T47D (cell line): ENCODE measurements at regions not wholly inside any gene's neighbourhood (a gene's known extent, or its start where the extent isn't known, plus 50 kb on each side); places are given as distances from the start of the nearest gene placed in this dataset.
"Not testable (repeated sequence)": the region's sequence is repeated elsewhere in the genome, so short reads cannot be mapped to it uniquely, and the experiment has no call there.

ENCODE experiments used
- DNase-seq, 2 experiments: peaks; one replicate each; pipeline versions ENCODE4 v3.0.0 to v3.0.0-alpha.2; 2011 to 2012; ENCODE audit warnings: low read depth in 1 of 2, low spot score in 1 of 2
- JUND ChIP-seq: IDR thresholded peaks from 2 replicates; pipeline ENCODE4 v1.6.1; 2012; ENCODE audit warnings: low read depth
- in situ Hi-C: cut with HindIII; loops from 2 replicates; pipeline ENCODE4 v1.10.0; 2016; ENCODE audit warnings: low sequenced_read_pairs, low pct_unique_long_range_greater_than_20kb

DNA sequence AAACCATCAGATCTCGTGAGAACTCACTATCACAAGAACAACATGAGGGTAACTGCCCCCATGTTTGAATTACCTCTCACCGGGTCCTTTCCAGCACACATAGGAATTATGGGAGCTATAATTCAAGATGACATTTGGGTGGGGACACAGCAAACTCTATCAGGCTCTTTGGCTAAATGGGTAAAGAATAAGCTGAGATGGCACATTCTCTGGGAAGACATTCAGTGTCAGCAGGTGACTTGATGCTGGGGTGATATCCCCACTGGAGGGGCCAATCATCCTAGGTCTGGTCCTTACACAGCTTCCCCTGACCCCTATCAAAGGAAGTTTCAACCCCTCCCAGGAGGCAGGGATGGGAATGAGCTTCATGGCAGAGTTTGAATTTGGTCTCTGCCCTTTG is 664.0 kb upstream of the EEF2KMT start:
- TF ChIP-seq JUND, result no peak
- in situ Hi-C loops, result no loop called here
- no peak for DNase-seq

DNA sequence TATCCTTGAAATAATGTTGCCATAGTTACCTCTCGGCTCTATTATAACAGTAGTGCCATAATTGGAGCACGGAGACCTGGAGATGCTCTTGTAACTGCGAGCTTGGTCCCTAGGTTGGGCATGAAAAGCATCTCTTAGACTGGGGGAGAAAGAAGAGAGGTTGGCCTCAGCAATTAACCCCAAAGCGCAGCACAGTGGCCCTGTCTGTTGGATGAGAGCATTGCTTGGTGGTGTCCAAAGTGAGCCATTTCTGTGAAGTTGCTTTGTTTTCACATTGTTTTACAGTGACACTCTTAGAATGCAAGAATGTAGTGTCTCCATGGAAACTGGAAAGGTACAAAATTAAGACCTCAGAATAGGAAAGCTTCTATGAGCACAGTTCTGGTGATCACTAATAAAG is 660.7 kb upstream of the EEF2KMT start:
- no peak for DNase-seq
- no peak for TF ChIP-seq JUND
- in situ Hi-C loops, result no loop called here

DNA sequence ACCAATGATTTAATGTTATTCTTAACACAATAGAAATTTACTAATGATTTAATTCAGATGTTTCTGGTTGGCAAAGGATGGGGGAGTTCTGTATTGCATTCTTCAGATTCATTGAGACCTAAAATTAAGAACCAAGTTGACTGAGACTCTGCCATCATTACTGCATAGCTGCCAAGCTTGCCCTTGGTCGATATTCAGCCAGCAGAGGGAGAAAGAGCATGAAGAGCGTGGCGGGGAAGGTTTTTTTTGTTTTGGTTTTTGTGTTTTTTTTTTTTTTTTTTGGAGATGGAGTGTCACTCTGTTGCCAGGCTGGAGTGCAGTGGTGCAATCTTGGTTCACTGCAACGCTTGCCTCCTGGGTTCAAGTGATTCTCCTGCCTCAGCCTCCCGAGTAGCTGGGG is 659.4 kb upstream of the EEF2KMT start:
- TF ChIP-seq JUND, result no peak
- in situ Hi-C loops, result no loop called here
- DNase-seq, result peak in 1 of 2 experiments; percentile 49

- TF ChIP-seq JUND, result no peak
- in situ Hi-C loops, result no loop called here
- no peak for DNase-seq
Observed at GRCh38 chr16:5753381-5753780, 655.8 kb upstream of the EEF2KMT start.

DNA sequence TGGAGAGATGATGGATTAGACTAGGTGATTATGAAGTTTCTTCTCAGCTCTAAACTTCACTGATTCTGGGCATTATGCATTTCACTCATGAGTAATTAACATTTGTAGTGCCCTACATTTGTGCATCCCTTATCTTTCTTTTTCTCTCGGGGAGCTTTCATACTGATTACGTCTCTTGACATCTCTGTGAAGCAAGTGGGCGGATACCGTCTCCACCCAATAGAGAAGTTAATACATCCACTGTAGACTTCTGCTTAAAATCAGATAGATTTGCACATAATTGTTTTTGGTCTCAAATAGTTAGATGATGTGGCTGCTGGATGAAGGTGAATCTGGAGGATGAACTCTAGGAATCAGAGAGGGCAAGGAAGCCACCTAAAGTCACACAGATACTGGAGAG is 653.6 kb upstream of the EEF2KMT start:
- no peak for TF ChIP-seq JUND

GRCh38 chr16:5750439-5750838 is 652.8 kb upstream of the EEF2KMT start:
- DNase-seq, in situ Hi-C loops: not testable (repeated sequence)

More for the DNA sequence above, 653.6 kb upstream of the EEF2KMT start:
- DNase-seq, result no peak
- in situ Hi-C loops, result no loop called here

- DNase-seq, result peak; percentile 21 to 91
- TF ChIP-seq JUND, result peak; percentile 79; the same call in 1 of the 2 replicates
- in situ Hi-C loops, result no loop called here
Observed at GRCh38 chr16:5738586-5738985, 641.0 kb upstream of the EEF2KMT start.

- DNase-seq, result no peak
- in situ Hi-C loops, result no loop called here
- no peak for TF ChIP-seq JUND
Observed at GRCh38 chr16:5736209-5736930, 638.8 kb upstream of the EEF2KMT start.

GRCh38 chr16:5735444-5735843 is 637.8 kb upstream of the EEF2KMT start:
- no peak for TF ChIP-seq JUND
- DNase-seq, result no peak
- in situ Hi-C loops, result no loop called here

GRCh38 chr16:5730783-5731182 is 633.2 kb upstream of the EEF2KMT start:
- DNase-seq, result no peak
- TF ChIP-seq JUND, result no peak
- in situ Hi-C loops, result no loop called here

DNA sequence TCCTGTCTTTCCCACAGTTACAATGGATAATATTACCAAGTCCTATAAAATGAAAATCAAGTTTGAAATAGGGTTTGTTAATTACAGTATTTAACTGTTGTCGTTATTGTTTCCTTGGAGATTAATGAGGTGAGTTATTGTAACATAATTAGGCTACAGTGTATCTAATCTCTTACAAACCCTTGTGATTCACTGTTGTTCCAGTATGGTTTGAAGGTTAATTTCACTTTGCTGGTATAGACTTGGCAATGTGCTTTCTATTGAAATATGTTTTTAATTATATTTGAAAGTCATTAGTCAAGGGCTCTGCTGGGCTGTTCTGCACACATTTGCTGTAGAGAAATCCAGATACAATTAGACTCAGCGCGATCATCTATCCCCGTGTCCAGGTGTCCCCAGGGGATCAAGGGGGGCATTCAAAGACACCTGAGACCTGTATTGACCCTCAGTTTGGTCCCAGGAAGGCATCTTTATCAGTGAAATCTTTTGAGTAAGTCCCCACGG is 624.6 kb upstream of the EEF2KMT start:
- no peak for DNase-seq
- in situ Hi-C loops, result no loop called here
- no peak for TF ChIP-seq JUND

DNA sequence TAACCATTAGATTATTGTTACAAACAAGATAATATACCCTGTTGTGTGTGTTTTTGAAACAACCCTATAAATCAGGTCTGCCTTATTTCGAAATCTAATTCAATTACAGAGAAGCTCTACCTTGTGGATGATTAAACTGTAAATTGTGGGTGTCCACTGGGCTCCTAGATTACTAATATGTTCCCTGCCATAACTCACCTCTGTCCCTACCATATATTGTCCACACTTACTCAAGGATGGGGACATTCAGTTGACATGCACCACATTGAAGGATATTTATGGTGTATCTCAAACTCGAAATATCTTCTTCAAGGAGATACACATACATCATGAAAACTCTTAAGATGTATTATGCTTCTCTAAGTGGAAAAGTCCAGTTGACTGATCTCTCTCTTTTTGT is 617.6 kb upstream of the EEF2KMT start:
- in situ Hi-C loops, result no loop called here
- no peak for DNase-seq
- no peak for TF ChIP-seq JUND

DNA sequence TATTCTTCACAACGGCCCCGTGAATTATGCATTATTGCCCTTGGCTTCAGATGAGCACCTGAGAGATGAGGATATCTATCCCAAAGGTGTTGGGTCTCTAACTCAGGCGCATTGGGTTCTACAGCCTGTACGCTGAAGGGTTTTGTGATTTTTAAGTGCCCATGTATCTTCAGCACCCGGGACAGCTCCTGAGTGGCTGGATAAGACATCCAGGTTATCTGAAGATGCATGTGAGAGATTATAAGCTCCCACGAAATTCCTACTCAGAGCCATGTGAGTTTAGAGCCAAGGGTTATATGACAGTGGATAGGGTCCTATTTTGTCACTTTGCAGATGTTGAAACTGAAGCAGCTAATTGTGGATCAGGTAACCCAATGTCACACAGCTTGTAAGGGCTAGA is 612.3 kb upstream of the EEF2KMT start:
- no peak for TF ChIP-seq JUND
- in situ Hi-C loops, result no loop called here
- DNase-seq, result peak in 1 of 2 experiments; percentile 70

GRCh38 chr16:5706211-5706610 is 608.6 kb upstream of the EEF2KMT start:
- in situ Hi-C loops, result no loop called here

More at GRCh38 chr16:5706211-5706610, 608.6 kb upstream of the EEF2KMT start:
- DNase-seq, result no peak
- TF ChIP-seq JUND, result no peak
